ENCODE measurements at regions not wholly inside any gene's neighbourhood (a gene's known extent, or its start where the extent isn't known, plus 50 kb on each side); places are given as distances from the start of the nearest gene placed in this dataset.

- TF ChIP-seq, protein P1, sequence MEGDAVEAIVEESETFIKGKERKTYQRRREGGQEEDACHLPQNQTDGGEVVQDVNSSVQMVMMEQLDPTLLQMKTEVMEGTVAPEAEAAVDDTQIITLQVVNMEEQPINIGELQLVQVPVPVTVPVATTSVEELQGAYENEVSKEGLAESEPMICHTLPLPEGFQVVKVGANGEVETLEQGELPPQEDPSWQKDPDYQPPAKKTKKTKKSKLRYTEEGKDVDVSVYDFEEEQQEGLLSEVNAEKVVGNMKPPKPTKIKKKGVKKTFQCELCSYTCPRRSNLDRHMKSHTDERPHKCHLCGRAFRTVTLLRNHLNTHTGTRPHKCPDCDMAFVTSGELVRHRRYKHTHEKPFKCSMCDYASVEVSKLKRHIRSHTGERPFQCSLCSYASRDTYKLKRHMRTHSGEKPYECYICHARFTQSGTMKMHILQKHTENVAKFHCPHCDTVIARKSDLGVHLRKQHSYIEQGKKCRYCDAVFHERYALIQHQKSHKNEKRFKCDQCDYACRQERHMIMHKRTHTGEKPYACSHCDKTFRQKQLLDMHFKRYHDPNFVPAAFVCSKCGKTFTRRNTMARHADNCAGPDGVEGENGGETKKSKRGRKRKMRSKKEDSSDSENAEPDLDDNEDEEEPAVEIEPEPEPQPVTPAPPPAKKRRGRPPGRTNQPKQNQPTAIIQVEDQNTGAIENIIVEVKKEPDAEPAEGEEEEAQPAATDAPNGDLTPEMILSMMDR (conservative IDR thresholded peaks at IDR 0.05; ENCODE audit: low read length) = no peak
- no peak for TF ChIP-seq EZH2phosphoT487 (IDR thresholded peaks at IDR 0.05; ENCODE audit: borderline replicate concordance, low read depth, low read length)
Measured at GRCh38 chr20:56762829-56763228, 133.7 kb downstream of the TFAP2C start.

Data from OCI-LY7 (cell line).